GM21723 (cell line): ENCODE measurements at regions not wholly inside any gene's neighbourhood (a gene's known extent, or its start where the extent isn't known, plus 50 kb on each side); places are given as distances from the start of the nearest gene placed in this dataset.

Source experiments
- ATAC-seq: cut with Tn5 transposase; IDR thresholded peaks from one replicate; pipeline ENCODE4 v1.9.1; 2021; ENCODE audit warnings: mild to moderate bottlenecking, moderate library complexity; ENCODE audit not compliant: unreplicated experiment

- ATAC-seq = no peak
Observed at GRCh38 chr2:16852651-16853050, 187.0 kb upstream of the CYRIA start.

DNA sequence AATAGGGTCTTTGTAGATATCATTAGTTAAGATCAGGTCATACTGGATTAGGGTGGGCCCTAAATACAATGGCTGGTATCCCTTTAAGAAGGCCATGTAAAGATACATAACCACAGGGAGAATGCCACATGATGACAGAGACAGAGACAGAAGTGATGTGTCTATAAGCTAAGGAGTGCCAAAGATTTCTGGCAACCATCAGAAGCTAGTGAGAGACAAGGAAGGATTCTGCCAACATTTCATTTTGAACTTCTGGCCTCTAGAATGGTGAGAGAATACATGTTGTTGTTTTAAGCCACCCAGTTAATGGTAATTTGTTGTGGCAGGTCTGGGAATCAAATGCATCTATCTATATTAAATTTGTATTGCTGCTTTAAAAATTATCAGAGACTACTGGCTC, 185.5 kb upstream of the CYRIA start:
- ATAC-seq = no peak

DNA sequence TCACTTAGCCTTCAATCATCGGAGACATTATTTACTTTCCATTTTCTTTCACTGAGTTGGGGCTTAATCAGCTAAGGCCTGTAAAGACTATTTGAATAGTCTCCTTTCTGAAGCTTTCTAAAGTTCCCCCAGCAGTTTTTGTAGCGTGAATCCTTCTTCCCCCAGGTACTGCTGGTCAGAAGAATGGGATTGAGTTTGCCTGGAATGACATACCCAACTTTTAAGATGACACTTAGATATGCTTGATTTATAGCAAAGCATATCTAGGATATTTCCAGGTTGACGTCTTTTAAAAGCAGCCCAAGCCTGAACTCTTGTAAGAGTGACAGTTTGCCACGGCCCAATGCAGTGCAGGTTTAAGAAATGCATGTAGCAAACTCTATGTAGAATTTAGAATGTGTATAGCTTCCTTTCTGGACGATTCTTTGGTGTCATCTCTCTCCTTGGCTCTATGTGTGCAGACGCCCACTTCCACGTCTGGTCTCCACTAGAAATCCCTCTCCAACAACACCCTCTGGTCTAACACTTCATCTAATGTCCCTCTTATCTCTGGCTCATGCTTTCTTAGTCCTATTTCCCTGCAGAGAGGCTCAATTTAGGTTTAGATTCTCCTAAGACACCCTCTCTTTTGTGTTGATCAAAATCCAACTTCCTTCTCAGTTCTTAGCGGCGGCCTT, 175.0 kb upstream of the CYRIA start:
- ATAC-seq = no peak

- no peak for ATAC-seq
Observed at GRCh38 chr2:16832910-16833309, 167.3 kb upstream of the CYRIA start.

GRCh38 chr2:16828828-16829160, 163.2 kb upstream of the CYRIA start:
- no peak for ATAC-seq

- ATAC-seq = no peak
Observed at GRCh38 chr2:16828044-16828827, 162.6 kb upstream of the CYRIA start.

- no peak for ATAC-seq
Observed at GRCh38 chr2:16824472-16824871, 158.8 kb upstream of the CYRIA start.

DNA sequence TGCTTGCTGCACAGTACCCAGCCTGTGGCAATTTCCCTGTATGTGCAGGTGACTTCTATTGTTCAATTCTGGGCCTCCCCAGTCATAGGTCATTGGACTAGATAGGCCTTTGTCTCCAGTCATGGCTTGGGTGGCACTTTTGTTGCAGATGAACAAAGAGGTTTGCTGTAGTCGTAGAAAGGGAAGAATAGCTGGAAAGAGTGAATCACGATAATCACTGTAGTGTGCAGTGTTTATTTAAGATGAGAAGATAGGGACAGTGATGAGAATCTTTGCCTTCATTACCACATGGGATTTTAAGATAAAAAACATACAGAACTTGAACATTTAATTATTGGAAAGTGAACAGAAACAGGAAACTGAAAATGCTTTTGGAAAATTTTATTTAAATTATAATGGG, 156.1 kb upstream of the CYRIA start:
- ATAC-seq = no peak

DNA sequence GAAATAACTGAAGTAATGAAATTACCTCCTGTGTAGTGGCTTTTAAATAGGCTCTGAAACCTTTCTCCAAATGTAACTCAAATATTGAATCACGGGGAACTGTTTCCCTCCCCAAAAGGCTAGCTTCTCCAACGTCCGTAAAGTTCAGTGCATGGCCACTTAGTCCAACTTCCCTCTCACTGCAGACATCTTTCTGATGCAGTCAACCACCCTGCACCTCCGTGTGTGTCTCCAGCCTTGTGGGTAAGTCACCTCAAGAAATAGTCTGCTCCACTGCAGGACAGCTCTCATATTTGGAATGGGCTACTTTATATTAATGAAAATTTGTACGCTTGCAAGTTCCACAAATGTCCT, 152.5 kb upstream of the CYRIA start:
- no peak for ATAC-seq

DNA sequence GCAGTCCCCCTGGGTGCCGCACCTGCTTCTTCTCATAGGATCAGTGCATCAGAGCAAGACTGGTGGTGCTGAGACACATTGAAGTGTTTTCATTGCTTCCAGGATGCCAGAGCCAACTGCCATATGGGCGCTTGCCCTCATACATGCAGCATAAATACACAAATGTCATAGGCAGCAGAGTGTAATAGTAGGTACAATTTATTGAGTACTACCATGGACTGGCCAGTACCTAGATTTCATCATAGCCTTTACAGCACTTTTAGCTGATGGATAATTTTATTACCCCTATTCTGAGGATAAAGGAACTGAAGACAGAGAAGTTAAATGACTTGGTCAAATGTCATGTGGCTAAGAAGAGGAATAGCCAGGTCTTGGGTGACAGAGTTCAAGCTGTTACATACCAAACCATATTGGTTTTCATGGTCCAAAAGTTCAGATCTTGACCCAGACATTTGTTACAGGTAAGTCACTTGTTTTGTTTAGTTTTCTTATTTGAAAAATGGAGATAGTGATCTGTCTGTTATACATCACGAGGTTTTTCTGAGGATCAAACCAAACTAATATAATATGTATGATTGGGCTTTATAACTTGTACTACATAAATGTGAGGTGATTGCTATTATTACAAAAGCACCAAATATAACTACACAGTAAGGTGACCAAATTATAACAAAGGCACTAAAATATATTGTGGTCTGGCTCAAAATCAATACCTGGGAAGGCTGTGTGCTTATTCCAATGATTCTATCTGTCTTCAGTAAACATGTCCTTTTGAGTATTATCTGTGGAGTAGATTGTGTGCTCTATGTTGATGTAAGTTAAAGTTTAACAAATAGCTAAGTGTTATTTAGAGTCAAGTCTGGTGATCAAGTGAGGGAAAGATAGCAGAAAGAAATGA, 151.9 kb upstream of the CYRIA start:
- ATAC-seq = no peak

- no peak for ATAC-seq
Observed at GRCh38 chr2:16816522-16816921, 150.9 kb upstream of the CYRIA start.

DNA sequence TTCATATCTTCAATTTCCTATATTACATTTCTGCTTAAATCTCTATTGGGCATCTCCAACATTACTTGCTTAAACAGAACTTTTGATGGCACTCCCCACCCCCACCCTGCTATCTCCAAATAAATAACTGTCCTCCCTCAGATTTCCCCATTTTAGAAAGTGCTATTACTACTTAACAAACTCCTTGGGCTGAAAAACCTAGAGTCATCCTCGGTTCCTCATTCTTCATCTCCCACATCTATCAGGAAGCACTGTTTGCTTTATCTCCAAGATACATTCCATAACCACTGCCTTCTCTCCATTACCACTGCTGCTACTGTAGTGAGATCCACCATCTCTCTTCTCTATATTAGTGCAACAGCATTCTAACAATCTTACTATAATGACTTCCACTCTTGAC, 150.4 kb upstream of the CYRIA start:
- no peak for ATAC-seq

GRCh38 chr2:16813593-16813992, 148.0 kb upstream of the CYRIA start:
- ATAC-seq = no peak

DNA sequence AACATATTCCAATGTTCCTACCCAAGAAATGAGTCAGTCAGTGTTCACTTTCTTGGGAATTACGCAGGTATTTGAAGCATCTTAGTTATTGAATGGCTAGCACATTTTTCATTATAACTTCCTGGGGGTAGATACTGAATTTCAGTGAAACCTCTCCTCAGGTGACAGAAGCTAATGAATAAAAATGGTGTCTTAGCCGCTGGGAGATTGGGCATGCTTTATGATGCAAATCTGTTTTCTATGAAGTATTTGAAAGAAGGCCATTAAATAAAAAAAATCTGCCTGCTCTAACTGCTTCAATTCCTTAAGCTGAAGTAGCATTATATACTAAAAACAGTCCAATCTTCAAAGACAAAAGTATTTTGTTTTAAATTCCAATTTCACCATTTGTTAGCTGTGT, 132.8 kb upstream of the CYRIA start:
- no peak for ATAC-seq

GRCh38 chr2:16791496-16791895, 125.9 kb upstream of the CYRIA start:
- no peak for ATAC-seq

DNA sequence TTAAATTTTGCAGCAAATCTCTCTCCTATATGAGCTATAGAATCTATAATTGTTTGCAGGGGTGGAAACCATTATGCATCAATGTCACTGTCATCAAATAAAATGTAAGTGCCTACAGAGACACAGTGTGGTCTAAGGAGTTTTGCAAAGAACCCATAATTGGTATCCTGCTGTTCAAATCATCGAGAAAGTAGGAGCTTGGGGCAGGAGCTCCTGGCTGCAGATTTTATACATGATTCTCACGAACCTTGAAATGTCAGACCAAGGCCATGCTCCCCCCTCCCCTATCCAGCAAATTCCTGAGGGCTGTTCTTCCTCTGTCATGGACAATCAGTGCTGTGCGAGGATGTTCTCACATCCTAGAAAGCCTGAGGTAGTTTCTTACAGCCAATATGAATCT, 119.5 kb upstream of the CYRIA start:
- ATAC-seq = no peak

DNA sequence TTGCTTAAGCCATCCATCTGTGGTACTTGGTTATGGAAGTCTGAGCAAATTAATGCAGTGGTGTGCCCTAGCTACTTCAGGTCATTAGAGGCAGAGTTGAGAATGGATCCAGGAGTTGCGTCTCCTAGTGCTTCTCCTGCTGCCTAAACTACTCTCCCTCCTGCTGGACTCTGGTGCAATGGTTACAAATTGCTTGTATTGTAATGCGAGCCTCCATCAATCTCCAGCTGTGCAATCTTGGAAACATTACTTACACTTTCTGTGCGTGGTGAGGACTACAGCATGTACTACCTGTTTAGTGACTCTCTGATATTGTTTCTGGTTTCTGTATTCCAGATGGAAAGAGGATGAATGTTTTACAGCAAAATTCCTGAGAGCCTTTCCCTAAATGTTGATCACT, 119.0 kb upstream of the CYRIA start:
- no peak for ATAC-seq

- no peak for ATAC-seq
Observed at GRCh38 chr2:16777123-16777870, 111.7 kb upstream of the CYRIA start.

DNA sequence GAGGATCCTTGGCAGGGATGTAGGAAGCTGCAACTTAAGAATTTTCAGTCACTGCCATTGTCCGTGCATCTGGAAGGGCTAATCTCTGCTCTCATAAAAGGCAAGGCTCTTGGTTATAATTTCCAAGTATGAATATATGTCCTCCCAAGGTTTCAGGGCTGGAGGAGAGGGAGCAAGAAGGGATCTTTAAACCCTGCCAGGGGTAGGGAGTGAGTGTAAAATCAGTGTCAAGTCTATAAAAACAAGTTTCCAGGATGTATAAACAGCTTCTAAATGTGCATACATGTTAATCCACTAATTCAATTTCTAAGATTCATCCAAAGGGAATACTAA, 110.2 kb upstream of the CYRIA start:
- ATAC-seq = no peak

DNA sequence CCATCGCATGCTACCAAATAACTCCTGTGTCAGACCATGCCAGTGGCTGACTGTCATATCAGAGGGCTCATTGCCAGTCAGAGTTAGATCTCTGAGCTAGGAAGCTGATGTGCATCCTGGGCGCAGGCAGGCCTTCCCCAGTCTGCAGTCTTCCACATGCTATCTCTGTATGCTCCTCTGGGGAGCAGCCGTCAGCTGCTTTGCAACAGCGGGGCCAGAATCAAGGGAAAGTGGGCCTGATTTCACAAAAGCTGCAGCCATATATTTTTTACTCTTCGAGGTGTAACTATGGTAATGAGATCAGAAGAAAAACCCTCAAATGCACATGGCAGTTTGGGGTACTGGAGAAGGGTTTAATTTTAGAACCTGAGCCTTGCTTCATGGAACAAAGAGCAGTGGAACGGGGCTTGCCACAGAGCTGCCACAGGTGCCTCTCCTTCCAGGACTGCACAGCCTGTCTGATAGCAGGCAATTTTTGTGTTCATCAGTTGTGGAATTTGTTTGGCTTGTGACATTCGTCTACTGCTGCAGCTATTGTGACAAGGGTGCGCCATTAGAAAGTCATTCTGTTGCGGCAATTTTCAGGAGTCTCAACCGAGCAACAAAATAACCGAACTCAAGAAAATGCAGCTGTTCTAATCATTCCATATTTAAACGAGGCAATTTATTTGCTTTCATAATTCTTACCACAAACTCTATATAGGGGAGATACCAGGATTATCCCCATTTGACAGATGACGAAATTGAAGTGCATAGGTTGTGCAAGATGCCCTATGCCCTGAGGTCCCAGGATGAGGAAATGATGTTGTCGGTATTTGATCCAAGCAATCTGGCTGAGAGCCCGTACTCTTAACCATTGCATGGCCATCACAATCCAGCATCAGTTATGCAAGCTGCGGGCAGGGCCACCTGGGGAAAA, 109.6 kb upstream of the CYRIA start:
- no peak for ATAC-seq
